HG02884 (cell line): ENCODE measurements at regions not wholly inside any gene's neighbourhood (a gene's known extent, or its start where the extent isn't known, plus 50 kb on each side); places are given as distances from the start of the nearest gene placed in this dataset.
A peak's percentile ranks its signal among the peaks of the same experiment; 100 is the strongest.
"Not testable (repeated sequence)": the region's sequence is repeated elsewhere in the genome, so short reads cannot be mapped to it uniquely, and the experiment has no call there.

ENCODE experiments used
- ATAC-seq: cut with Tn5 transposase; IDR thresholded peaks from one replicate; pipeline ENCODE4 v1.9.1; 2021; ENCODE audit warnings: mild to moderate bottlenecking, moderate library complexity; ENCODE audit not compliant: unreplicated experiment

DNA sequence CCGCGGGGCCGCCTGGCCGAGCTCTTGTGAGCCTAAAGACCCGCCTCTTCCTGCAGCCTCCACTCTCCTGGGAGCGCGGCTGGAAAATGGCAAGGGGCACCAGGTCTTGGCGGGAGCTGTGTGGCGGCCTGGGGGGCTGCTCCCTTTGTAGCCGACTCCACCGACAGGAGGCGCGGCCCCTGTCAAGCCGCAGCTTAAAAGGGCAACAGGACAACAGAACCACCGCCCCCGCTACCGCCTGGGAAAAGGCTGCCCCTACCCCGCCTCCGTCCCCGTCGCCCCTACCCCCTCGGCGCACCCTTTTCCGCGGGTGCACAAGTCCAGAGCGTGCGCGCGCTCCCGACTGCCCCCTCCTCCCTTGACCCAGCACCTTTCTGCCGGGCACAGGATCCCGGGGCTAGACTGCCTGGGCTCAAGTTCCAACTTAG lies 60.3 kb downstream of the GOLGA8K start:
- not testable (repeated sequence) for ATAC-seq

DNA sequence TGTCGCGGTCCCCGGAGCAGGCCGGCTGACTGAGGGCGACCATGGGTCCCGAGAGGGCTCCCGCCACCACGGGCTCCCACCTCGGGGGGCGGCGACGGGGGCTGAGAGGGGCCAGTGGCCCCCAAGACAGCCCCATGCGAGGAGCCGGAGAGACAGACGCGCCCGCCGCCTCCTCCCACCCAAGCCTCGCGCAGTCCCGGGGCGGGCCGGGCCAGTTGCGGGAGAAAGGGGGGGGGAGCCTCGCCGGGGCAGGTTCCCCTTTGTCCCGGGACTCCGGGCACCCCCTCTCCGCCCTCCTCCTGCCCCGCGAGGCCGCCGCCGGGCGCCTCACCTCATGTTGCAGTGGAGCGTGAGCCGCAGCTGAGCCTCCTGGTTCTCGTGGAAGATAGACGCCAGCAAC lies 60.8 kb downstream of the GOLGA8K start:
- ATAC-seq = not testable (repeated sequence)

DNA sequence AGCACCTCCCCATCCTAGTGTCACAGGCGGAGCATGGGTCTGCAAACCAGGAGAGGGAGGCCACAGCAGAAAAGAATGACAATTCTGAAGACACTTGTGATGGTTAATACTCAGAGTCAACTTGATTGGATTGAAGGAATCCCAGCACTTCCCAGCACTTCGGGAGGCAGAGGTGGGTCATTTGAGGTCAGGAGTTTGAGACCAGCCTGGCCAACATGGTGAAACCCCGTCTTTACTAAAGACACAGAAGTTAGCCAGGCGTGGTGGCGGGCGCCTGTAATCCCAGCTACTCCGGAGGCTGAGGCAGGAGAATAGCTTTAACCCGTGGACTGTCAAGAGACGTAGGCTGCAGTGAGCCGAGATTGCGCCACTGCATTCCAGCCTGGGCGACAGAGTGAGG lies 61.6 kb downstream of the GOLGA8K start:
- not testable (repeated sequence) for ATAC-seq

GRCh38 chr15:32336804-32337203 lies 66.3 kb downstream of the GOLGA8K start:
- ATAC-seq = not testable (repeated sequence)

GRCh38 chr15:32323353-32323752 lies 79.7 kb downstream of the GOLGA8K start:
- not testable (repeated sequence) for ATAC-seq

DNA sequence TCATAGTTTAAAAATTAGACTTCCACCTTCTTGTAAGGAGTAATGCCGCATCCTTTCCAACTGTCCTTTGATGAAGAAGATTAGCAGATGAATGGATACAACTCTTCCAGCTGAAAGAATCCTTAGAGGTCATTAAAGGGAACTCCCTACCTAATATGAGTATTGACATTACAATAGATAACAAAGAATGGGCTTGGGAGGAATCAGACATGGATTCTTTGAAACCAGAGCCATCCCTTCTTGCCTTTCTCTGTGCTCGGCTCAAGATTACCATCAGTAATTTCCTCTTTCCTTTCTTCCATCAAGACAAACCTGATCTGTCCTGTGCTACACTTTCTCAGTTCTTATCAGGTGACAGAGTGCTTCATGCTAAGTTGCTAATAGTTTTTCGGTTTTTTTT lies 83.8 kb downstream of the GOLGA8K start:
- not testable (repeated sequence) for ATAC-seq

DNA sequence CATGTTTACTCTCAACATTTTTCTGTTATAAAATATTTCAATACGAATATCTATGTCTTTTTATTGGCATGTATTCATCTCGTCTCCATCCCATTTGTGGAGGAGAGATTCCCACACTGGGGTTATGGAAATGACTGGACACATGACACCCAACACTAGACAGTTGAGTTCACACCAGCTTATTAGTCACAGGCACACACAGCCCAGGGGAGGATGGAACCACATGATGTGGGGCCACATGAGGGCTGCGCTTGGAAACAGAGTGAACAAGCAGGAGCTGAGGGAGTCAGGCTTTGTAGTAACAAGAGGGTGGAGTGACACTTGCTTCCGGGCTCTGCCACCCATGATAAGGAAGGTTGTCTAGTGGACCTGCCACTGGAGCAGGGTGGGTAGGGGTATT lies 86.6 kb downstream of the GOLGA8K start:
- ATAC-seq = not testable (repeated sequence)

DNA sequence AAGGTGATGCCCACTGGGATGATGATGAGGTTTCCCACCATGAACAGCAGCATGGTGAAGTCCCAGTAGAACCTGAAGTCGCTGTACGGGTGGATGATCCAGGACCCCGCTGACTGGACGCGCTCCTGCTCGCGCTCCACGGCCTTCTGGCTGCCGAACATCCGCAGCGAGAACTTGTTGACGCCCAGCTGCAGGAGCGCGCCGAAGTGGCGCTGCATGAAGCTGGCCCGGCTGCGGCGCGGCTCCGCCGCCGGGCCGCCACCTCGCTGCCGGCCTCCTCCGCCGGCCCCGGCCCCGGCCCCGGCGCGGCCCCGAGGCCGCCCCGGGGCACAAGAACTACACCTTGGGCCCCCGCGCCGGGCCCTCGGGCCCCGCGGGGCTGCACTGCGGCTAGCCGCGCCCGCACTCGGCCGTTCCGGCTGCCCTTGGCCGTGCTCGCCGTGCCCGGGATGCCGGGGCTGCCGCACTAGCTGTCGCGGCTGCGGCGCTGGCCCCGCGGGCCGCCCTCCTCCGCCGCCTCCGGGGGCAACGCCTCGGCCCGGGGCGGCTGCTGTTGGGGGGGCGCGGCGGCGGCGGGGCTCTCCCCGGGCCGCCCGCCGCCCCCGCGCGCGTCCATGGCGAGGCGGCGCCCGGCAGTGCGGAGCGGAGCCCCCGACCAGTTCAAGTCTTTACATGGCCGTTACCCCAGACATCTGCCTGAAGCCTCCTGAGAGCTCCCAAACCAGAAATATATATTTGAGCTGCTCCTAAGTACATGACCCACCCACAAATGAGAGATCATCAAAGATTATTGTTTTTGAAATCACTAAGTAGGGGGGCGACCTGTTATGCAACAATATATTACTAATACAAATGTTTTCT lies 87.8 kb downstream of the GOLGA8K start:
- not testable (repeated sequence) for ATAC-seq

- ATAC-seq = not testable (repeated sequence)
Observed at GRCh38 chr15:32313446-32314209, 89.5 kb downstream of the GOLGA8K start.

DNA sequence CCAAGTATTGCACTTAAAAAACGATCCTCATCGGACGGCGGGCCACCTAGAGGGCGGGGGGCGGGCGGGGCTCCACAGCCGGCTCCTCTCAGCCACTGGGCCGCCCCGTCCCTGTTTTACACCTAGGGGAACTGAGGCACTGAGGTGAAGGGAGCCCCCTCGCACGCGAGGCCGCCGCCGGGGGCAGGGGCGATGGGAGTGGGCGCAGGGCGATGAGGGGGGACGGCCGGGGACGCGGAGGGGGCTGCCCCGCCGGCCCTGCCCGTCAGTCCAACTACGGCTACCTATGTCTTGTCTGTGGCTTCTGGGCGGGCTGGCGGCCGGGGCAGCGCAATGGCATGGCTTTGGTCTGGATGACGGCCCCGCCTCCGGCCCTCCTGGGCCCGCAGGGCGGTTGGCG lies 90.4 kb downstream of the GOLGA8K start:
- ATAC-seq = not testable (repeated sequence)

DNA sequence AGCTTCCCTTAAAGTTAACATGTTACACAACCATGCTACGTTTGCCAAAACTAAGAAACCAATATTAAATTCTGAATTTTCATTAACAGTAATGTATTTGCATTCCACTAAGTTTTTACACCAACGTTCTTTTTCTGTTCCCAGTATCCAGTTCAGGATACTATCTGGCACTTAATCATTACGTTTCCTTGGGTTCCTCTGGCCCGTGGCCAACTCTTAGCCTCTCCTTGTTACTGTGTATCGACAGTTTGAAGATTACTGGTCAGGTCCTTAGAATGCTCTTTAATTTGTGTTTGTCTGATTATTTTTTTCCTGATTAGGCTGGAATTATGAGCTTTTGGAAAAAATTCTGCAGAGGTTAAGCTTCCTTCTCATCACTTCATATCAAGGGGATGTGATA lies 95.5 kb downstream of the GOLGA8K start:
- not testable (repeated sequence) for ATAC-seq

DNA sequence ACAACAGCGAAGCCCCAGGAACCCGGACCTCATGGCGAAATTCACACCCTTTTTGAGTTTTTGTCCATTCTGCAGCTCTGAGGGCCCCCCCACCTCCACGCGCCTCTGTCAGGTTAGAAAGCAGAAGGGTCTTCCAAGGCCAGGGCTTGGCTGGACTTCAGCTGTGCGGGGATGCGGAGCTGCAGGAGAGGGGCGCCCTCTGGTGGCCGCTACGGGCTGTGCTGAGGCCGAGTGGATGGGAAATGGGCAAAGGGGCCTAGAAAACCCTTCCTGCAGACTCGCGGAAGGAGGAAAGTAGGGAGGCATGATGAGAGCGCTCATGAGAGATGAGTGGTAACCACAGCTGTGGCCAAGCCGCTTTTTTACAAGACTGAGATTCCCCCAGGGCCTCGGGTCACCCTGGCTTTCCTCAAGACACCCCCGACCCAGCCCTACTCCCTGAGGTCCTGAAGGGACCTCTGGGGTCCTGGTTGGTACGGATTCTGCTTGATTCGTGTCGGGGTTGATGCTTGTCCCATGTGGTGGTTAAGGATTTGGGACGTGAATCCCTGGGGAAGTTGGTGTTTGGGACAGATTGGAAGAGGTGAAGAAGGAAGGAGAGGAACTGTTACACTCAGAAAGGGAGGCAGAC lies 126.8 kb downstream of the GOLGA8K start:
- ATAC-seq = peak; percentile 50

DNA sequence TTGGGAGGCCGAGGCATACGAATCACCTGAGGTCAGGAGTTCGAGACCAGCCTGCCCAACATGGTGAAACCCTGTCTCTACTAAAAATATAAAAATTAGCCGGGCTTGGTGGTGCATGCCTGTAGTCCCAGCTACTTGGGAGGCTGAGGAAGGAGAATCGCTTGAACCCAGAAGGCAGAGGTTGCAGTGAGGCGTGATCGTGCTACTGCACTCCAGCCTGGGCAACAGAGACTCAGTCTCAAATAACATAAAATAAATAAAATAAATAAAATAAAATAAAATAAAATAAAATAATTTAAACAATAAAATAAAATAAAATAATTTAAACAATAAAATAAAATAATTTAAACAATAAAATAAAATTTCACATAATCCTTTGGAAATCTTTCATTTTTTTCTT lies 149.1 kb downstream of the GOLGA8K start:
- ATAC-seq = not testable (repeated sequence)

DNA sequence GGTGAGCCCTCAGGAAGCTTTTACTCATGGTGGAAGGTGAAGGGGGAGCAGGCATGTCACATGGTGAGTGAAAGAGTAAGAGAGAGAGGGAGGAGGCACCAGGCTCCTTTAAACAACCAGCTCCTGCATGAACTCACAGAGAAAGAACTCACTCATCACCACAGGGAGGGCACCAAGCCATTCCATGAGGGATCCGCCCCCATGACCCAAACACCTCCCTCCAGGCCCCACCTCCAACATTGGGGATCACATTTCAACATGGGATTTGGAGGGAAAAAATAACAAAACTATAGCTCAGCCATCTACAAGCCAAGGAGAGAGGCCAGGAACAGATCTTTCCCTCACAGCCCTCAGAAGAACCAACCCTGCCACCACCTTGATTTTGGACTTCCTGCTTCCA lies 153.9 kb downstream of the GOLGA8K start:
- not testable (repeated sequence) for ATAC-seq

GRCh38 chr15:32243727-32244126 lies 159.4 kb downstream of the GOLGA8K start:
- ATAC-seq = not testable (repeated sequence)

DNA sequence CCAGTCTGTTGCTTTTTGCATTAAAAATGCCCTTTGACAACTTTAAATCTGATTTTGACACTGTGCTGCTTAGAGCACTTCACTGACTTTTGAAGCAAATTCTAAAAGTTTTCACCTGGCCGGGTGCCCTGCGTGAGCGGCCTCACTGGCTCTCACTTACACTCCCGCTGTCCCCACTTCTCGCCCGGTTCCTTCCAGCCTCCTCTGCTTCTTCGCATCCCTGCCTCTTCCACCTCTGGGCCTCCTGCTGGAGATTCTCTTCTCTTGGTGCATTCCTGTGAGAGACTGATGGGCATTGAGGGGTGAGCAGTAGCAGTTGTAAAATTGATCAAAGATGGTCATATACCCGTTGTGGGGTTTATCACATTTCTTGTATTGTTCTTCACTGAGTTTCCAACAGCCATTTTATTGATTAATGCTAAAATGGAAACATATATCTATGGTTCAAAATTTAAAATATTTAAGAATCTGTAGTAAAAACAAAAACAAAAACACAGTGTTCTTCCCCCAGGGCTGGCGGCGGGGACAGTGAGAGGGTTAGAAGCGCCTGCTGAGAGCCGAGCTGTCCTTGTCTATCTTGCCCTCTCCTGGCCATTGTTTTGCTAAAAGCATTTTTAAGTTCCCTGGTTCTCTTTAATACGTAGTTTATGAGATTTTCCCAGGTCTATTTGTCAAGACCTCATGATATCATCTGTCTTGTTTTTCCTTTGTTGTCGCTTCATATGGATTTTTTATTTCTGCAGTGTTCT lies 160.1 kb downstream of the GOLGA8K start:
- not testable (repeated sequence) for ATAC-seq

DNA sequence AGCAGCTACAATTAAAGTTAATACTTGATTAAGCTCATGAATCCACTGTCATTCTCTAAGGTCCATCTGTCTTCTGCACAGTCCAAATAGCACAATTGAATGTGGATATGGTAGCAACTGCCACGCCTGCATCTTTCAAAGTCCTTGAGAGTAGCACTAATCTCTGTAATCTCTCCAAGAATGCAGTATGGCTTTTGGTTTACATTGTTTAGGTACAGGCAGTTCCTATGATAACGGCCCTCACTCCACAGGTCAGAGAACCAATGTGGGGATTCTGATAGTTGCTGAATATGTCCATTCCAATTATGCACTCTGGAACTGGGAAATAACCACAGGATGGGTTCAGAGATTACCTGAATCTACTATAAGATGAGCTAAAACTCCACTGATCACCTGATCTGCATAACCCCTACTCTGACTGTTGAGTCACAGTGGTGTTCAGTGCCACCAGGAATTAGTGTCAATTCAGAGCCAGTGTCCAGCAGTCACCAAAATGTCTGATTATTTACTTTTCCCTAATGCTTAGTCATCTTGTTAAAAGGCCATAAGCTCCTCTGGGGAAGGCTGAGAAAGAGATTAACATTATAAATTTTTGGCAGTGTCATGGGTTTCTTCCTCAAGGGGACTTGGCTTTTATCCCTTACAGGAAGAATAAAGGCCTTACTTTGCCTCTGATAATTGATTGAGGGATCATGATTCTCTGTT lies 175.5 kb downstream of the GOLGA8K start:
- not testable (repeated sequence) for ATAC-seq

- ATAC-seq = no peak
Observed at GRCh38 chr15:32222716-32223115, 180.4 kb downstream of the GOLGA8K start.
